ENCODE measurements at regions not wholly inside any gene's neighbourhood (a gene's known extent, or its start where the extent isn't known, plus 50 kb on each side); places are given as distances from the start of the nearest gene placed in this dataset.

DNA sequence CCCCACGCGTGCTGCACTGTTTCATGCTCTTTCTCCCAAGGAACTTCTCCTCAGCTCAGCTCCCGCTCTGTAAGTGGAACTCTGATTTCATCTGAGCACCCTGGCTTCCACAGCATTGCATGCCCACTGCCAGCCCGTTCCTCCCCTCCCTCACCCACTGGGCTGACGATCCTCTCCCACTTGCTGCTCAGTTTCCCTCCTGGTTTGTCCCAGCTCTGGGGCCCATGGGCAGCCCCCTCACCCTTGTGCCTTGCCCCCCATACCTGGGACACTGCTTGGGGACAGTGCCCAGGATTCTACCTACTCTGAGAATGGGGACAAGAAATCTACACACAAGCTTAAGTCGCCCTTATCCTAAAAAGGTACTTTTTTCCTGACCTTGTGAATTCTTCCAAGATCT is 115.9 kb upstream of the C1QTNF9B start:
- H3K27me3 ChIP-seq (ENCODE audit: insufficient read depth, low read length): no peaks in the 10 kb centered on the region
- H3K9me3 ChIP-seq (ENCODE audit: low read depth, low read length): no peaks in the 10 kb centered on the region
- no peaks in the 10 kb centered on the region for H3K4me1 ChIP-seq (ENCODE audit: insufficient read depth, low read length)
- H3K4me3 ChIP-seq (ENCODE audit: low read length): no peak overlapping the region

DNA sequence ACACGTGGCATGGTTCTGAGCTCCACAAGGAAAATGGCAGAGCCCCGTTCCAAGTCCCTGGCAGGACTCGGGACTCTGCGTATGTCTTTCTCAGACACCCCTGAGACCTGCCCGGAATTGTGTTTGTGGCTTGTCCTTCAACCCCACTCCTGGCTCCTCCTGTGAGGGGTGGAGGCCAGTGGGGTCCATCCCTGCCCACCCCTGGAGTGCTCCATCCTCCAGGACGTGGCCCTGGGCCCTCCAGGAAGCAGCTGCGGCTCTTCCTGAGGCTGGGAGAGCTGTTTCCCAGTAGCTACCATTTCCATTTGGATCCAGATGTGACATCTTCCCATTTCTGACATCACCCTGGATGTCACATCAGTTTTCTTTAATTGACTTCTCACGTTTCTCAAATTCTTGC is 118.7 kb upstream of the C1QTNF9B start:
- Histone ChIP-seq H3K27me3 (ENCODE audit: insufficient read depth, low read length) (no peaks in the 10 kb centered on the region), H3K4me3 (ENCODE audit: low read length) (no peak overlapping the region), H3K9me3 (ENCODE audit: low read depth, low read length) (no peaks in the 10 kb centered on the region), H3K4me1 (ENCODE audit: insufficient read depth, low read length) (no peaks in the 10 kb centered on the region)

- no peak overlapping the region for H3K4me3 ChIP-seq (ENCODE audit: low read length)
- no peaks in the 10 kb centered on the region for H3K9me3 ChIP-seq (ENCODE audit: low read depth, low read length)
- no peaks in the 10 kb centered on the region for H3K27me3 ChIP-seq (ENCODE audit: insufficient read depth, low read length)
- no peaks in the 10 kb centered on the region for H3K4me1 ChIP-seq (ENCODE audit: insufficient read depth, low read length)
These were observed 125.3 kb upstream of the C1QTNF9B start for GRCh38 chr13:24022568-24022967.

GRCh38 chr13:24023073-24023472 is 125.8 kb upstream of the C1QTNF9B start:
- Histone ChIP-seq H3K27me3 (ENCODE audit: insufficient read depth, low read length) (no peaks in the 10 kb centered on the region), H3K9me3 (ENCODE audit: low read depth, low read length) (no peaks in the 10 kb centered on the region), H3K4me1 (ENCODE audit: insufficient read depth, low read length) (no peaks in the 10 kb centered on the region), H3K4me3 (ENCODE audit: low read length) (no peak overlapping the region)

- H3K4me3 ChIP-seq (ENCODE audit: low read length): no peak overlapping the region
- no peaks in the 10 kb centered on the region for H3K27me3 ChIP-seq (ENCODE audit: insufficient read depth, low read length)
- H3K9me3 ChIP-seq (ENCODE audit: low read depth, low read length): no peaks in the 10 kb centered on the region
- no peaks in the 10 kb centered on the region for H3K4me1 ChIP-seq (ENCODE audit: insufficient read depth, low read length)
These were observed 130.2 kb upstream of the C1QTNF9B start for GRCh38 chr13:24027494-24027893.

DNA sequence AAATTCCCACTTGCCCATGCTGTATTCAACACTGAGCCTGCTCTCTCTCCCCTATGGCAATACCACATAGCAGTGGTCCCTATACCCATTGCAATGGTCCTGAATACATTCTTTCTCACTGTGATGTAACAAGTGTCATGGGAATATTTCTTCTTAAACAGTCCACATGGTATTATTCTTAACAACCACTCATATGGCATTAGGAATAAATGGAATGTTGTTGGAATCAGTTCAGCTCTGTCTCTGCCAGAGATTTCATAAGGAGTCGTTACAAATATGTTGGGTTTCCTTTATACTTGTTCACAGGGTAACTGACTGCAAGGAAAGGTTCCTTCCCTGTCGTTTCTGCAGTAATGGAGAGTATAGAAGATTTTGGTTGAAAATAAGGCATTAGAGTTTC is 128.3 kb upstream of the SPATA13 start:
- Histone ChIP-seq H3K4me3 (ENCODE audit: low read length) (no peak overlapping the region), H3K27me3 (ENCODE audit: insufficient read depth, low read length) (no peaks in the 10 kb centered on the region), H3K4me1 (ENCODE audit: insufficient read depth, low read length) (no peaks in the 10 kb centered on the region), H3K9me3 (ENCODE audit: low read depth, low read length) (no peaks in the 10 kb centered on the region)

GRCh38 chr13:24032674-24033073 is 127.8 kb upstream of the SPATA13 start:
- Histone ChIP-seq H3K9me3 (ENCODE audit: low read depth, low read length) (no peaks in the 10 kb centered on the region), H3K27me3 (ENCODE audit: insufficient read depth, low read length) (no peaks in the 10 kb centered on the region), H3K4me3 (ENCODE audit: low read length) (no peak overlapping the region), H3K4me1 (ENCODE audit: insufficient read depth, low read length) (no peaks in the 10 kb centered on the region)

DNA sequence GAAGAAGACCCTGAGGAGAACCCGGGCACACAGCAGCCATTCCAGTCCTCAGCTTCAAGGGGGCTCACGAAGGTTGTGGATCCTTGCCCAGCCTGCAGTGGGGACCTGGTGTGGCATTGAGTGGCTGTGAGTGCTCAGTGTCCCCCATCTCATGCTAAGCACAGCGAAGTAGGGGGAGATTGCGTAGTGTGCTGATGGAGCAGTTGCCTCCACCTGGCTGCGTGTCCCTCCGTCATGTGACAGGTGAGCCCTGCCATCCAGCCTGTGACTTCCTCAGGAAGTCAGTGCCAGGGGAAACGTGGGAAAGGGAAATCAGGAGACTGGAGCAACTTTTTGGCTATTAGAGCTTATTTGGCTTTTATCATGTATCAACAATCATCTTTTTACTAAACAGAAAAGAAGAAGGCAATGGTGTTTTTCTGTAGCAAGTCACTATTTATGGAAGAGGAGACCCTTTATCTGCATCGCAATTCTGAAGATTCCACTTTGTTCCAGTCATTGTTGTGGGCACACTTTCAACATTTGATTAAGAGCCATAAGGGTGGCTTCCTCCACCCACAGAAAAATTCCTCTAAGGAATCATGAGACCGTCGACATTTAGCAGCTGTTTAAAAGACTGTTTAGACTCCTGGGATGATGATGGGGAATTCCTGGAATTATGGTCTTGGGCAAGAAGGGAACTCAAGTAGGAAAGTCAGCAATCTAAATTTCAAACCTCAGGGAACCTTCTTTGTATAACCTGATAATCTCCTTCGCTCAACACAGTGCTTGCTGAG is 126.8 kb upstream of the SPATA13 start:
- no peaks in the 10 kb centered on the region for H3K27me3 ChIP-seq (ENCODE audit: insufficient read depth, low read length)
- no peaks in the 10 kb centered on the region for H3K9me3 ChIP-seq (ENCODE audit: low read depth, low read length)
- no peaks in the 10 kb centered on the region for H3K4me1 ChIP-seq (ENCODE audit: insufficient read depth, low read length)
- H3K4me3 ChIP-seq (ENCODE audit: low read length): no peak overlapping the region

- Histone ChIP-seq H3K27me3 (ENCODE audit: insufficient read depth, low read length) (no peaks in the 10 kb centered on the region), H3K4me3 (ENCODE audit: low read length) (no peak overlapping the region), H3K4me1 (ENCODE audit: insufficient read depth, low read length) (no peaks in the 10 kb centered on the region), H3K9me3 (ENCODE audit: low read depth, low read length) (no peaks in the 10 kb centered on the region)
These were observed 125.1 kb upstream of the SPATA13 start for GRCh38 chr13:24035411-24035810.

DNA sequence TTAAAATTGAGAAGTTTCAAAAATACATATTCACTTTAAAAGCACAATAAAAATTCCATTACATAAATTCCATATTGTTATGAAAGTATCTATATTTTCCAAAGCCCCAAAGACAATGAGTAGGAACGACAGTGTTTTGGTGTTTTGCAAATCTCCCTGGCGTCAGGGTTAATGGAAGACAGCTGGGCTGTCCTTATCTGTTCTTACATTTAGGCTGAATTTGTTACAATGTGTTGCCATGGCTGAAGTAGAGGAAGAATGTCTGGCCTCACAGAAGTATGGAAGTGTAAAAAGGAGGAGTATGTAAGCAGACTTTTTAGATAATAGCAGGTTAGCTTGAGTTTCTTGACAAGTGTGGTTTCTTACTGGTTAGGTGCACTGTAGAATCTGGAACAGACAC is 124.4 kb upstream of the SPATA13 start:
- Histone ChIP-seq H3K4me1 (ENCODE audit: insufficient read depth, low read length) (no peaks in the 10 kb centered on the region), H3K27me3 (ENCODE audit: insufficient read depth, low read length) (no peaks in the 10 kb centered on the region), H3K4me3 (ENCODE audit: low read length) (no peak overlapping the region), H3K9me3 (ENCODE audit: low read depth, low read length) (no peaks in the 10 kb centered on the region)

DNA sequence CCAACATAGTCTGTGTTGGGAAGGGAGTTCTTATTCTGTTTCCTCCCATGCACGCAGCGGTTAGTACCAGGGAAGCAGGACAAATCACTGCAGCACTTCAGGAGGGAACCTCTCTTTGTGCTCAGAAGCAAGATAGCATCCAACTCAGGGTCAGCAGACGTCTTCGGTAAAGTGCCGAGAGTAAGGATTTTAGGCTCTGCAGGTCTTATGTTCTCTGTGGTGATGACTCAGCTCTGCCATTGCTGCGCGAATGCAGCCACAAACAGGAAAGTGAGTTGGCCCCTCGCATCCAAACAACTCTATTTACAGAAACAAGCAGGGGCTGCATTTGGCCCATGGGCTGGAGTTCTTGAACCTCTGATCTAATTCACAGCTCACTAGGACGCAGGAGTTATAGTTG is 122.1 kb upstream of the SPATA13 start:
- no peak overlapping the region for H3K4me3 ChIP-seq (ENCODE audit: low read length)
- H3K9me3 ChIP-seq (ENCODE audit: low read depth, low read length): no peaks in the 10 kb centered on the region
- H3K27me3 ChIP-seq (ENCODE audit: insufficient read depth, low read length): no peaks in the 10 kb centered on the region
- H3K4me1 ChIP-seq (ENCODE audit: insufficient read depth, low read length): no peaks in the 10 kb centered on the region

GRCh38 chr13:24038841-24039330 is 121.6 kb upstream of the SPATA13 start:
- H3K4me3 ChIP-seq (ENCODE audit: low read length): no peak overlapping the region
- no peaks in the 10 kb centered on the region for H3K4me1 ChIP-seq (ENCODE audit: insufficient read depth, low read length)
- no peaks in the 10 kb centered on the region for H3K9me3 ChIP-seq (ENCODE audit: low read depth, low read length)
- no peaks in the 10 kb centered on the region for H3K27me3 ChIP-seq (ENCODE audit: insufficient read depth, low read length)

GRCh38 chr13:24039621-24040475 is 120.7 kb upstream of the SPATA13 start:
- Histone ChIP-seq H3K9me3 (ENCODE audit: low read depth, low read length) (no peaks in the 10 kb centered on the region), H3K27me3 (ENCODE audit: insufficient read depth, low read length) (no peaks in the 10 kb centered on the region), H3K4me3 (ENCODE audit: low read length) (no peak overlapping the region), H3K4me1 (ENCODE audit: insufficient read depth, low read length) (no peaks in the 10 kb centered on the region)

GRCh38 chr13:24040835-24041234 is 119.7 kb upstream of the SPATA13 start:
- Histone ChIP-seq H3K4me1 (ENCODE audit: insufficient read depth, low read length) (no peaks in the 10 kb centered on the region), H3K9me3 (ENCODE audit: low read depth, low read length) (no peaks in the 10 kb centered on the region), H3K4me3 (ENCODE audit: low read length) (no peak overlapping the region), H3K27me3 (ENCODE audit: insufficient read depth, low read length) (no peaks in the 10 kb centered on the region)

DNA sequence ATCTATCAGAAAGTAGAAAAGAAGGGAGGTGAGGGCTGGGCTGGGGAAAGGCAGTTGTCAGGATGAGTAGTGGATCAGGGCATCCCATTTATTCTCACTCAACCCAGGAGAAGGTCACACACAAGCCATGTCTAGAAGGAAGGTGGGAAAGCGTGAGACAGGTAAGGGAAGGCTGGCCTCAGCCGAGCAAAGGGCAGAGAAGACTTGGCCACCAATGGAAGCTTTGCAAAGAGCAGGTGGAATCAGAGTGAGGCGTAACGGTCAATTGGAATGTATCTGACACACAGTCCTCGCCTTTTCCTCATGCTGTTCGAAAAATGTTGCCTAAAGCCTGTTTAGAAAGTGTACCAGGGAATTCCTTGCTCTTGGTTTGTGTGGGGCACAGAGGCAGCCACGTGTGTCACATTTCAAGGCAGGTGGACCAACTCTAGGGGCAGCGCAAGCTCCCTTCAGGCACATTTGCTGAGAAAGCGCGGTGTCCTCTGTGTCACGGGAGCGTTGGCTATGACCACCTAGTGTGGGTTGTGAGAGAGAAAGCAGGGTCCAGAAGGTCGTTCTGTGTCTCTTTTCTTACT is 118.8 kb upstream of the SPATA13 start:
- no peaks in the 10 kb centered on the region for H3K4me1 ChIP-seq (ENCODE audit: insufficient read depth, low read length)
- no peak overlapping the region for H3K4me3 ChIP-seq (ENCODE audit: low read length)
- H3K9me3 ChIP-seq (ENCODE audit: low read depth, low read length): peaks cover 2% of the 10 kb centered on the region
- no peaks in the 10 kb centered on the region for H3K27me3 ChIP-seq (ENCODE audit: insufficient read depth, low read length)

All from mononuclear cell (primary cell).